Panc1 (cell line): ENCODE measurements at regions not wholly inside any gene's neighbourhood (a gene's known extent, or its start where the extent isn't known, plus 50 kb on each side); places are given as distances from the start of the nearest gene placed in this dataset.

Experiments used
- CTCF ChIP-seq: fragments of 450-650 bp; IDR thresholded peaks from 2 replicates; pipeline ENCODE4 v1.5.1; 2017; ENCODE audit warnings: mild to moderate bottlenecking
- POLR2AphosphoS5 ChIP-seq: IDR thresholded peaks from 2 replicates; pipeline ENCODE4 v1.6.1; 2012; ENCODE audit warnings: mild to moderate bottlenecking, low read depth, low read length, moderate library complexity
- REST ChIP-seq, 2 experiments: IDR thresholded peaks; 2 replicates each; pipeline ENCODE4 v1.6.1; 2011 to 2012; ENCODE audit warnings: low read depth in 2 of 2, control low read depth in 1 of 2, low read length in 1 of 2, mild to moderate bottlenecking in 1 of 2, moderate library complexity in 1 of 2; ENCODE audit not compliant: insufficient read depth in 1 of 2
- SIN3A ChIP-seq: IDR thresholded peaks from 2 replicates; pipeline ENCODE4 v1.6.1; 2012; ENCODE audit warnings: low read depth, mild to moderate bottlenecking, low read length, moderate library complexity, borderline replicate concordance; ENCODE audit not compliant: insufficient read depth
- TCF7L2 ChIP-seq: IDR thresholded peaks from 2 replicates; pipeline ENCODE4 v1.6.1; 2011; ENCODE audit warnings: mild to moderate bottlenecking, low read depth, low read length, inconsistent platforms

DNA sequence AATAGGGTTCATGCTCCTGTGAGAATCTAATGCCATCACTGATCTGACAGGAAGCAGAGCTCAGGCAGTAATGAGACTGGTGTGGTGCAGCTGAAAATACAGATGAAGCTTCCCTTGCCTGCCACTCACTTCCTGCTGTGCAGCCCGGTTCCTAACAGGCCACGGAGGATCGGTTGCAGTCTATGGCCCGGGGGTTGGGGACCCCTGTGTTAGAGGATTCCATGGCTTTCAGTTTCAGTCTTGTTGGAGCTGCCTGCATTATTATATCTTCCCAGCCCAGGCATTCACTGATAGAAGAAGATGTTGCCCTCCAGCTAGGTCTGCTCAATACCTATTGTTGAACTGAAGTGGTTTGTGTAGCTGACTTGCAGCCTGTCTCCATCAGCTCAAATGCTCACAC is 1298.8 kb downstream of the TYW1 start:
- TF ChIP-seq CTCF (no peak), POLR2AphosphoS5 (no peak), TCF7L2 (no peak), REST (IDR thresholded peaks at IDR 0.05; ENCODE audit: insufficient read depth in 1 of 2, low read depth in 2 of 2, low read length in 1 of 2) (no peak), SIN3A (no peak)
